LoVo (cell line): ENCODE measurements at regions not wholly inside any gene's neighbourhood (a gene's known extent, or its start where the extent isn't known, plus 50 kb on each side); places are given as distances from the start of the nearest gene placed in this dataset.

ENCODE experiments used
- DNase-seq: peaks from one replicate; pipeline ENCODE4 v3.0.0-alpha.2; 2016; ENCODE audit warnings: low spot score

DNA sequence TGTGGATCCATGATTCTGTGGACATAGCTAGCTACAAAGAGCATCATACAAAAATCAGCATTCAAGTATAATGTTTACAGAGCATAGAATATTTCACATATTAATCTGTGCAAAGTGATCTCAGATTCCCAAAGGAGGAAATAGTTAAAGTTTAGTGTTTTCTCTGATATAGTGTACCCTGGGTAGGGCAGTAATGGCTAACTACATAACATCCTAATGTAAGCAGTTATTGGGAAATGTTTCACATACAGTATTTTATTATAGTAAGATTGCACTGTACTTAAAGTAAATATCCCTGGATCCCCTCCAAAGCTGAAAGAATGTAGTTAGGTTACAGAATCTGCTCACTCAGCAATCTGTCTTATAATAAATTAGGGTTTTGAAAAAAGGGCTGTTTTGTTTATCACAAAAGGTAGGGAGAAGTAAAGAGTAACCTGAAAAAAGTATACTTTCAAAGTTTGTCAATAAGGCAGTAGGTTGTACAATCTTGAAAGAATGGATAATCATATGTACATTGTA lies 52.5 kb upstream of the SMARCA2 start:
- no peak for DNase-seq

DNA sequence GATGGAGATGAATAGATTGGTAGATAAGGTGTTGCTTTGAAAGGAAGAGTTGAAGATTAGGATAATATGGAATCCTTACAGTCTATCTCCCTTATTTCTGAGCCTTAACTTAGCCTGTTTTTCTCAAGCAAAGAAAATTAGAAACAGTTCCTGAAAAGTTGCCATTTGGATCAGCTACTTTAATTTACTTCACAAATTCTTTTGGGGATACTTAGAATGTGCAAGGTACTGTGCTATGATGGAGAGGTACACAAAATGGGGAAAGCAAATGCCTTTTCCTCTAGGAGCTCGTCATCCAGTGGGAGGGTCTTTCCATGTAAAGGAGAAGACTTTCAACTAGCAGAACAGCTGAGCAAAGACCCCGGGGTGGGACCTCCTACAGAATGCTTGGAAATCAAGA lies 51.1 kb upstream of the SMARCA2 start:
- DNase-seq = no peak
